IPS-18a (cell line): ENCODE measurements at regions not wholly inside any gene's neighbourhood (a gene's known extent, or its start where the extent isn't known, plus 50 kb on each side); places are given as distances from the start of the nearest gene placed in this dataset.

Source experiments
- H3K27ac ChIP-seq: one replicate; pipeline ENCODE4 v1.5.1; 2013; ENCODE audit warnings: low read length
- H3K27me3 ChIP-seq: one replicate; pipeline ENCODE4 v1.6.1; 2013; ENCODE audit warnings: mild to moderate bottlenecking, low read length; ENCODE audit not compliant: control insufficient read depth, insufficient read depth
- H3K36me3 ChIP-seq: one replicate; pipeline ENCODE4 v1.6.1; 2013; ENCODE audit warnings: low read depth, low read length; ENCODE audit not compliant: control insufficient read depth
- H3K4me1 ChIP-seq: one replicate; pipeline ENCODE4 v1.6.1; 2013; ENCODE audit warnings: low read depth, low read length; ENCODE audit not compliant: control insufficient read depth
- H3K4me3 ChIP-seq: one replicate; pipeline ENCODE4 v1.5.1; 2013; ENCODE audit warnings: low read length
- H3K9ac ChIP-seq: one replicate; pipeline ENCODE4 v1.6.1; 2013; ENCODE audit warnings: mild to moderate bottlenecking, low read length, moderate library complexity
- H3K9me3 ChIP-seq: one replicate; pipeline ENCODE4 v1.6.1; 2013; ENCODE audit warnings: low read depth, low read length; ENCODE audit not compliant: control insufficient read depth

GRCh38 chr11:128273736-128274135 is 313.6 kb downstream of the ETS1 start:
- Histone ChIP-seq H3K9ac (no peak overlapping the region), H3K27me3 (no peaks in the 10 kb centered on the region), H3K9me3 (no peaks in the 10 kb centered on the region), H3K4me1 (no peaks in the 10 kb centered on the region), H3K4me3 (no peak overlapping the region), H3K27ac (no peak overlapping the region), H3K36me3 (no peaks in the 10 kb centered on the region)

DNA sequence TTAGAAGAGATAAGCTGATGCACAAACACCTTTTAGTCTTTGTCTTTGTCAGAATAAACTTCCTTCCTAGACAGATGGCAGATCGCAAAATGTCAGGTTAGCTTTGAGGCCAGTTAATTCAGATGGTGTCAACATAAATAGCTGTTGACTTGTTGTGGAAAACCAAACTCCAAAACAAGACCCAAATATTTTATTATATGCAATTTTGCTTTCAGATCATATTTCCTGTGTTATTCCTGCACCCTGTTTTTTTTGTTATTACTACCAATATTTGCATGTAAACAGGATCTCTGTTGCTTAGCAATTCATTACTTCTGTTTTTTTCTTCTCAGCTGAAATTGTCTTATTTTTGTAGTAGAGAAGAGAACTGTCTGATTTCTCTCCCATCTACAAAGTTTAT is 316.0 kb downstream of the ETS1 start:
- Histone ChIP-seq H3K4me1 (no peaks in the 10 kb centered on the region), H3K9me3 (no peaks in the 10 kb centered on the region), H3K9ac (no peak overlapping the region), H3K27ac (no peak overlapping the region), H3K36me3 (no peaks in the 10 kb centered on the region), H3K4me3 (no peak overlapping the region), H3K27me3 (no peaks in the 10 kb centered on the region)

- Histone ChIP-seq H3K9me3 (no peaks in the 10 kb centered on the region), H3K4me3 (no peak overlapping the region), H3K4me1 (no peaks in the 10 kb centered on the region), H3K9ac (no peak overlapping the region), H3K27me3 (no peaks in the 10 kb centered on the region), H3K27ac (no peak overlapping the region), H3K36me3 (no peaks in the 10 kb centered on the region)
Observed at GRCh38 chr11:128269466-128269865, 317.9 kb downstream of the ETS1 start.

DNA sequence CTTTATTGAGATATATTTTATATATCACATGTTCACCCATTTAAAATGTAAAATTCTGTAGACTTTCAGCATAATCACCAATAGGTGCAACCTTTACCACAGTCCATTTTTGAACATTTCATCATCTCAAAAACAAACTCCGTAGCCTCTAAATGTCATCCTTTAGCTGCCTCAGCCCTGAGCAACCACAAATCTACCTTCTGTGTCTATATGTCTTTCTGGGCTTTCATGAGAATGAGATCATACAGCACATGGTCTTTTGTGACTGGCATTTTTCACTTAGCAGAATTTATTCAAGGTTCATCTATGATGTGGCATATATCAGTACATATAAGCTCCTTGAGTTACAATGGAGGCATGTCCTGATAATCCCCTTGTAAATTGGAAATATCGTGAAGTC is 320.5 kb downstream of the ETS1 start:
- Histone ChIP-seq H3K4me3 (no peak overlapping the region), H3K27me3 (no peaks in the 10 kb centered on the region), H3K27ac (no peak overlapping the region)

GRCh38 chr11:128262463-128263345 is 324.7 kb downstream of the ETS1 start:
- no peaks in the 10 kb centered on the region for H3K27me3 ChIP-seq
- H3K4me1 ChIP-seq, result peaks cover 4% of the 10 kb centered on the region
- H3K27ac ChIP-seq, result no peak overlapping the region
- H3K36me3 ChIP-seq, result no peaks in the 10 kb centered on the region
- no peak overlapping the region for H3K9ac ChIP-seq
- no peak overlapping the region for H3K4me3 ChIP-seq
- H3K9me3 ChIP-seq, result no peaks in the 10 kb centered on the region

More for the DNA sequence above, 320.5 kb downstream of the ETS1 start:
- H3K9me3 ChIP-seq, result no peaks in the 10 kb centered on the region
- H3K9ac ChIP-seq, result no peak overlapping the region
- H3K4me1 ChIP-seq, result no peaks in the 10 kb centered on the region
- no peaks in the 10 kb centered on the region for H3K36me3 ChIP-seq

- Histone ChIP-seq H3K9me3 (no peaks in the 10 kb centered on the region), H3K27ac (no peak overlapping the region), H3K9ac (no peak overlapping the region), H3K4me1 (peaks cover 4% of the 10 kb centered on the region), H3K27me3 (no peaks in the 10 kb centered on the region), H3K36me3 (no peaks in the 10 kb centered on the region), H3K4me3 (no peak overlapping the region)
Observed at GRCh38 chr11:128261011-128261421, 326.3 kb downstream of the ETS1 start.

DNA sequence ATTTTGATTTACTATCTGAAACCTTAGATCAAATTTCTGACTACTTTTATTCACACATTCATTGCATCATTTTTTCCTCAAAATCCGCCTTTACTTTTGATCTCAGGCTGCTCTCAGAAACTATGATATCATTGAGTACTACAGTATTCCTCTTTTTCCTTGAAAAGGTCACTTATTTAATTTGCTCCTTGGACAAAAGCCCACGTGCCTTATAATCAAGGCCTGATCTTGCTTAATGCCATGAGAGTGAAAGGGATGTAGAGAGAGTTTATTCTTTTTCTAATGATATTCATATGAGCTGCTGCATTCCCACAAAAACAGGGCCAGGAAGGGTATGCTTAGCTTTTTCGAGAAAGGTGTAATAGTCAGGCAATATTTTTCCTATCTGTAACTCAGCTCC is 327.0 kb downstream of the ETS1 start:
- Histone ChIP-seq H3K9me3 (no peaks in the 10 kb centered on the region), H3K27me3 (no peaks in the 10 kb centered on the region), H3K4me1 (peaks cover 4% of the 10 kb centered on the region), H3K27ac (no peak overlapping the region), H3K4me3 (no peak overlapping the region), H3K9ac (no peak overlapping the region), H3K36me3 (no peaks in the 10 kb centered on the region)

- no peak overlapping the region for H3K9ac ChIP-seq
- no peak overlapping the region for H3K4me3 ChIP-seq
- H3K27ac ChIP-seq, result no peak overlapping the region
- no peaks in the 10 kb centered on the region for H3K36me3 ChIP-seq
- peaks cover 4% of the 10 kb centered on the region for H3K4me1 ChIP-seq
- H3K27me3 ChIP-seq, result no peaks in the 10 kb centered on the region
- H3K9me3 ChIP-seq, result no peaks in the 10 kb centered on the region
Observed at GRCh38 chr11:128259816-128260215, 327.5 kb downstream of the ETS1 start.

- Histone ChIP-seq H3K9me3 (no peaks in the 10 kb centered on the region), H3K36me3 (no peaks in the 10 kb centered on the region), H3K4me1 (no peaks in the 10 kb centered on the region), H3K27me3 (no peaks in the 10 kb centered on the region), H3K4me3 (no peak overlapping the region), H3K27ac (no peak overlapping the region), H3K9ac (no peak overlapping the region)
Observed at GRCh38 chr11:128254941-128255340, 332.4 kb downstream of the ETS1 start.

- Histone ChIP-seq H3K4me3 (no peak overlapping the region), H3K9me3 (no peaks in the 10 kb centered on the region), H3K4me1 (peaks cover 4% of the 10 kb centered on the region), H3K36me3 (no peaks in the 10 kb centered on the region), H3K9ac (no peak overlapping the region), H3K27ac (no peak overlapping the region), H3K27me3 (no peaks in the 10 kb centered on the region)
Observed at GRCh38 chr11:128251140-128251539, 336.2 kb downstream of the ETS1 start.

GRCh38 chr11:128250482-128250881 is 336.9 kb downstream of the ETS1 start:
- H3K36me3 ChIP-seq, result no peaks in the 10 kb centered on the region
- H3K9me3 ChIP-seq, result no peaks in the 10 kb centered on the region
- no peak overlapping the region for H3K4me3 ChIP-seq
- no peak overlapping the region for H3K9ac ChIP-seq
- no peaks in the 10 kb centered on the region for H3K27me3 ChIP-seq
- H3K4me1 ChIP-seq, result peaks cover 4% of the 10 kb centered on the region
- no peak overlapping the region for H3K27ac ChIP-seq
